ENCODE measurements at regions not wholly inside any gene's neighbourhood (a gene's known extent, or its start where the extent isn't known, plus 50 kb on each side); places are given as distances from the start of the nearest gene placed in this dataset.

- H3K9ac ChIP-seq (ENCODE audit: low read length), result no peak overlapping the region
- TF ChIP-seq EP300 (conservative IDR thresholded peaks at IDR 0.05; ENCODE audit: poor library complexity, severe bottlenecking) (no peak), POLR2AphosphoS5 (IDR thresholded peaks at IDR 0.05) (no peak), RAD21 (conservative IDR thresholded peaks at IDR 0.05) (no peak), CTCF (IDR thresholded peaks at IDR 0.05; ENCODE audit: poor library complexity, severe bottlenecking) (no peak), EZH2 (IDR thresholded peaks at IDR 0.05; ENCODE audit: borderline replicate concordance, insufficient read depth, low read length, poor library complexity, severe bottlenecking) (no peak), TAF1 (IDR thresholded peaks at IDR 0.05; ENCODE audit: low read depth) (no peak), REST (IDR thresholded peaks at IDR 0.05; ENCODE audit: borderline replicate concordance) (no peak), SMC3 (conservative IDR thresholded peaks at IDR 0.05; ENCODE audit: poor library complexity) (no peak), MXI1 (conservative IDR thresholded peaks at IDR 0.05; ENCODE audit: poor library complexity, severe bottlenecking) (no peak)
- H2AFZ ChIP-seq (ENCODE audit: low read depth, low read length), result no peak overlapping the region
- H3F3A ChIP-seq (ENCODE audit: insufficient read depth, low read length, poor library complexity, severe bottlenecking), result no peaks in the 10 kb centered on the region
- H3K4me3 ChIP-seq (ENCODE audit: low read length), result no peak overlapping the region
- H3K4me2 ChIP-seq (ENCODE audit: low read length), result no peak overlapping the region
- H3K9me3 ChIP-seq (ENCODE audit: low read length), result no peaks in the 10 kb centered on the region
- no peaks in the 10 kb centered on the region for H3K27me3 ChIP-seq (ENCODE audit: insufficient read depth, low read depth, low read length)
- no peaks in the 10 kb centered on the region for H4K20me1 ChIP-seq (ENCODE audit: insufficient read depth)
- no peaks in the 10 kb centered on the region for H3K36me3 ChIP-seq (ENCODE audit: insufficient read depth, low read length)
- no peaks in the 10 kb centered on the region for H3K9me2 ChIP-seq (ENCODE audit: insufficient read depth, low read length)
- H3K79me2 ChIP-seq (replicated peaks; ENCODE audit: insufficient read depth, low read length), result no peaks in the 10 kb centered on the region
- H3K27ac ChIP-seq (ENCODE audit: low read length), result no peak overlapping the region
These were observed 150.0 kb upstream of the GOT2 start for GRCh38 chr16:58884141-58884540.

- no peaks in the 10 kb centered on the region for H3K27me3 ChIP-seq (ENCODE audit: insufficient read depth, low read depth, low read length)
- TF ChIP-seq MXI1 (conservative IDR thresholded peaks at IDR 0.05; ENCODE audit: poor library complexity, severe bottlenecking) (no peak), RAD21 (conservative IDR thresholded peaks at IDR 0.05) (no peak), CTCF (IDR thresholded peaks at IDR 0.05; ENCODE audit: poor library complexity, severe bottlenecking) (no peak), REST (IDR thresholded peaks at IDR 0.05; ENCODE audit: borderline replicate concordance) (no peak), EP300 (conservative IDR thresholded peaks at IDR 0.05; ENCODE audit: poor library complexity, severe bottlenecking) (no peak), POLR2AphosphoS5 (IDR thresholded peaks at IDR 0.05) (no peak), SMC3 (conservative IDR thresholded peaks at IDR 0.05; ENCODE audit: poor library complexity) (no peak), EZH2 (IDR thresholded peaks at IDR 0.05; ENCODE audit: borderline replicate concordance, insufficient read depth, low read length, poor library complexity, severe bottlenecking) (no peak), TAF1 (IDR thresholded peaks at IDR 0.05; ENCODE audit: low read depth) (no peak)
- H3K9ac ChIP-seq (ENCODE audit: low read length), result no peak overlapping the region
- no peak overlapping the region for H3K4me3 ChIP-seq (ENCODE audit: low read length)
- H3K9me3 ChIP-seq (ENCODE audit: low read length), result no peaks in the 10 kb centered on the region
- no peaks in the 10 kb centered on the region for H4K20me1 ChIP-seq (ENCODE audit: insufficient read depth)
- H3K4me2 ChIP-seq (ENCODE audit: low read length), result no peak overlapping the region
- no peaks in the 10 kb centered on the region for H3F3A ChIP-seq (ENCODE audit: insufficient read depth, low read length, poor library complexity, severe bottlenecking)
- H3K79me2 ChIP-seq (replicated peaks; ENCODE audit: insufficient read depth, low read length), result no peaks in the 10 kb centered on the region
- H2AFZ ChIP-seq (ENCODE audit: low read depth, low read length), result no peak overlapping the region
- no peaks in the 10 kb centered on the region for H3K36me3 ChIP-seq (ENCODE audit: insufficient read depth, low read length)
- no peak overlapping the region for H3K27ac ChIP-seq (ENCODE audit: low read length)
- H3K9me2 ChIP-seq (ENCODE audit: insufficient read depth, low read length), result no peaks in the 10 kb centered on the region
These were observed 149.0 kb upstream of the GOT2 start for GRCh38 chr16:58883131-58883530.

All from neural cell (in vitro differentiated cells).